Sigmoid colon (tissue), 6 donors: ENCODE measurements at regions not wholly inside any gene's neighbourhood (a gene's known extent, or its start where the extent isn't known, plus 50 kb on each side); places are given as distances from the start of the nearest gene placed in this dataset.

Source experiments
- DNase-seq: peaks from one replicate; pipeline ENCODE4 v3.0.0-alpha.2; 2019
- H3K27ac ChIP-seq, 4 donors: fragments of 200-600 bp; sonication (generic); one replicate each; pipeline ENCODE4 v1.5.1; 2016 to 2019; ENCODE audit warnings: mild to moderate bottlenecking in 1 of 4
- H3K27me3 ChIP-seq, 3 donors: fragments of 200-600 bp; sonication (generic); one replicate each; pipeline ENCODE4 v1.5.1; 2019; ENCODE audit warnings: mild to moderate bottlenecking in 1 of 3
- H3K36me3 ChIP-seq, 4 donors: fragments of 200-600 bp; sonication (generic); one replicate each; pipeline ENCODE4 v1.5.1; 2016 to 2019
- H3K4me1 ChIP-seq, 4 donors: fragments of 200-600 bp; sonication (generic); one replicate each; pipeline ENCODE4 v1.5.1; 2017 to 2019
- H3K4me3 ChIP-seq, 4 donors: fragments of 200-600 bp; sonication (generic); one replicate each; pipeline ENCODE4 v1.5.1; 2017 to 2019; ENCODE audit warnings: mild to moderate bottlenecking in 2 of 4, moderate library complexity in 1 of 4
- H3K9me3 ChIP-seq, 4 donors: fragments of 200-600 bp in 3 of 4; sonication (generic) in 3 of 4; one replicate each; pipeline versions ENCODE4 v1.5.1 to v1.6.1; 2013 to 2019
- EP300 ChIP-seq, 4 donors: sonication (generic); formaldehyde crosslinking; IDR thresholded peaks; one replicate each; pipeline ENCODE4 v1.6.1; 2017; ENCODE audit warnings: antibody characterized with exemption in 4 of 4
- POLR2A ChIP-seq, 2 donors: fragments of 450-650 bp; IDR thresholded peaks; one replicate each; pipeline ENCODE4 v1.6.1; 2016; ENCODE audit warnings: antibody characterized with exemption in 2 of 2, mild to moderate bottlenecking in 2 of 2, moderate library complexity in 2 of 2
- POLR2AphosphoS5 ChIP-seq, 4 donors: sonication (generic); formaldehyde crosslinking; IDR thresholded peaks; one replicate each; pipeline ENCODE4 v1.6.1; 2017; ENCODE audit warnings: antibody characterized with exemption in 4 of 4
- WGBS, 2 donors: extraction: QIAGEN DNeasy Blood & Tissue Kit; methylation state at CpG; one replicate each; pipeline ENCODE4 v1.1.7; 2013; 5-methylcytosine and 5-hydroxymethylcytosine counted together
- intact Hi-C: fragments of 100-400 bp; cut with DNase I; formaldehyde crosslinking; loops from one replicate; pipeline ENCODE4 v1.15.1; 2023
- TF ChIP-seq, protein P1 (sequence below), 4 experiments: fragments of 450-650 bp in 3 of 4; fragments of 200-600 bp in 1 of 4; IDR thresholded peaks; one replicate each; pipeline ENCODE4 v1.5.1; 2016 to 2019; ENCODE audit warnings: antibody characterized with exemption in 4 of 4, mild to moderate bottlenecking in 3 of 4, moderate library complexity in 2 of 4
- donor health status: healthy with polysubstance abuse.
- donor health status: healthy.

DNA sequence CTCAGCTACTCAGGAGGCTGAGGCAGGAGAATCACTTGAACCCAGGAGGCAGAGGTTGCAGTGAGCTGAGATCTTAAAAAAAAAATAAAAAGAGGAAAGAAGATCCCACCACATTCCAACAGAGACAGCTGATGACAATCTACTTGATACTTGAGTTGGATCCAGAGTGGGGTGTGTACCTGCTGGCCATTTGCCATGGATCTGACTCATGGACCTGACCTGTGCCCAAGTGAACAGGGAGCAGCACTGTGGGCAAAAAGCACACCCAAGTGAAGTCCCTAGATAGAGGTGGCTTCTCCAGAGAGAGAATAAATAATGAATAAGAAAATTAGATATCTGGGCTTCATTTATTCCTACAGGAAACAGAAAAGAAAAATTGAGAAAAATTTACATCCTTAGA lies 81.2 kb upstream of the MIER3 start:
- Histone ChIP-seq H3K4me3 (no peak overlapping the region), H3K4me1 (no peaks in the 10 kb centered on the region), H3K27me3 (no peaks in the 10 kb centered on the region), H3K27ac (no peak overlapping the region), H3K36me3 (no peaks in the 10 kb centered on the region), H3K9me3 (no peaks in the 10 kb centered on the region)
- no peak for DNase-seq
- intact Hi-C loops: no loop called here
- TF ChIP-seq POLR2AphosphoS5 (IDR thresholded peaks at IDR 0.05) (no peak), POLR2A (IDR thresholded peaks at IDR 0.05) (no peak), EP300 (IDR thresholded peaks at IDR 0.05) (no peak)
- TF ChIP-seq, protein P1, sequence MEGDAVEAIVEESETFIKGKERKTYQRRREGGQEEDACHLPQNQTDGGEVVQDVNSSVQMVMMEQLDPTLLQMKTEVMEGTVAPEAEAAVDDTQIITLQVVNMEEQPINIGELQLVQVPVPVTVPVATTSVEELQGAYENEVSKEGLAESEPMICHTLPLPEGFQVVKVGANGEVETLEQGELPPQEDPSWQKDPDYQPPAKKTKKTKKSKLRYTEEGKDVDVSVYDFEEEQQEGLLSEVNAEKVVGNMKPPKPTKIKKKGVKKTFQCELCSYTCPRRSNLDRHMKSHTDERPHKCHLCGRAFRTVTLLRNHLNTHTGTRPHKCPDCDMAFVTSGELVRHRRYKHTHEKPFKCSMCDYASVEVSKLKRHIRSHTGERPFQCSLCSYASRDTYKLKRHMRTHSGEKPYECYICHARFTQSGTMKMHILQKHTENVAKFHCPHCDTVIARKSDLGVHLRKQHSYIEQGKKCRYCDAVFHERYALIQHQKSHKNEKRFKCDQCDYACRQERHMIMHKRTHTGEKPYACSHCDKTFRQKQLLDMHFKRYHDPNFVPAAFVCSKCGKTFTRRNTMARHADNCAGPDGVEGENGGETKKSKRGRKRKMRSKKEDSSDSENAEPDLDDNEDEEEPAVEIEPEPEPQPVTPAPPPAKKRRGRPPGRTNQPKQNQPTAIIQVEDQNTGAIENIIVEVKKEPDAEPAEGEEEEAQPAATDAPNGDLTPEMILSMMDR (IDR thresholded peaks at IDR 0.05): no peak

DNA sequence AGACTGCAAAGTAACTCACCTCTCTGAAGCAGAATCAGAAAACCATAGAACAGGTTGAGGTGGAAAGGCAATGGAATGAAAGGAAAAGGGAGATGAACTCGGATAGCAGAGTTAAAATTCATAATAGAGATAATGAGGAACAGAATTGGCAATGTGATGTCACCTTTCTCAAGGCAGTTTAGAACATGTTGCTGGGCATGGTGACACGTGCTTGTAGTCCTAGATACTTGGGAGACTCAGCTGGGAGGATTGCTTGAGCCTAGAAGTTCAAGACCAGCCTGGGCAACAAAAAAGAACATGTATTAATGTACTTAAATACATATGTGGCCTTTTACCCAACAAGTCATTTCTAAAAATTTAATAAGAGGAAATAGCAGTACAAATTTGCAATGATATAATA lies 81.6 kb upstream of the MIER3 start:
- no peaks in the 10 kb centered on the region for H3K4me1 ChIP-seq
- H3K4me3 ChIP-seq: no peak overlapping the region
- DNase-seq: no peak
- H3K9me3 ChIP-seq: no peaks in the 10 kb centered on the region
- no peak for TF ChIP-seq POLR2AphosphoS5 (IDR thresholded peaks at IDR 0.05)
- no peak for TF ChIP-seq EP300 (IDR thresholded peaks at IDR 0.05)
- TF ChIP-seq POLR2A (IDR thresholded peaks at IDR 0.05): no peak
- TF ChIP-seq, protein P1 (IDR thresholded peaks at IDR 0.05): no peak
- intact Hi-C loops: no loop called here
- no peaks in the 10 kb centered on the region for H3K27me3 ChIP-seq
- no peaks in the 10 kb centered on the region for H3K36me3 ChIP-seq
- 77 to 82% methylated on average over 2 of the region's 2 CpGs for WGBS, 2 donors
- no peak overlapping the region for H3K27ac ChIP-seq

DNA sequence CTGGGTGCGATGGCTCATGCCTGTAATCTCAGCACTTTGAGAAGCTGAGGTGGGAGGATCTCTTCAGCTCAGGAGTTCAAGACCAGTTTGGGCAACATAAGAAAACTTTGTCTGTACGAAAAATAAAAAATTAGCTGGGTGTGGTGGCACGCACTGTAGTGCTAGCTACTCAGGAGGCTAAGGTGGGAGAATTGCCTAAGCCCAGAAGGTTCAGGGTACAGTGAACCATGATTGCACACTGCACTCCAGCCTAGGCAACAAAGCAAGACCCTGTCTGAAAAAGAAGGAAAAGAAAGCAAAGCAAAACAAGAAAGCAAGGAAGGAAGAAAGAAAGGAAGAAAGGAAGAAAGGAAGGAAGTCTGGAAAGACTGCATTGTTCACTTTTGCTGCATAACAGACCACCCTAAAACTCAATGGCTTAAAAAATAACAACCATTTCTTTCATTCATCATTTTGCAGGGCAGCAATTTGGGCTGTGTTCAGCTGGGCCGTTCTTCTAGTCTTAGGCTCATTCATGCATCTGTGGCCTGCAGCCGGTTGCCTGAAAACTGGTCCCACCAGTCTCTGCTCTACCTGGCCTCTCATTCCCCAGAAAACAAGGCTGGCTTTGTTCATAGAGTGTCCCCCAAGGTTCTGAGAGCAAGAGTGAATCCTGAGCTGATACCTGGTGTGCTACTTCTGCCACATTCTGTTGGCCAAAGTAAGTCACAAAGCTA lies 82.4 kb upstream of the MIER3 start:
- WGBS, 2 donors: 59 to 90% methylated on average over 5 of the region's 5 CpGs
- Histone ChIP-seq H3K9me3 (no peaks in the 10 kb centered on the region), H3K4me3 (no peak overlapping the region), H3K27ac (no peak overlapping the region), H3K4me1 (no peaks in the 10 kb centered on the region), H3K36me3 (no peaks in the 10 kb centered on the region), H3K27me3 (no peaks in the 10 kb centered on the region)
- intact Hi-C loops: no loop called here
- DNase-seq: no peak
- TF ChIP-seq POLR2A (IDR thresholded peaks at IDR 0.05) (no peak), POLR2AphosphoS5 (IDR thresholded peaks at IDR 0.05) (no peak), EP300 (IDR thresholded peaks at IDR 0.05) (no peak)
- TF ChIP-seq, protein P1 (IDR thresholded peaks at IDR 0.05): no peak

DNA sequence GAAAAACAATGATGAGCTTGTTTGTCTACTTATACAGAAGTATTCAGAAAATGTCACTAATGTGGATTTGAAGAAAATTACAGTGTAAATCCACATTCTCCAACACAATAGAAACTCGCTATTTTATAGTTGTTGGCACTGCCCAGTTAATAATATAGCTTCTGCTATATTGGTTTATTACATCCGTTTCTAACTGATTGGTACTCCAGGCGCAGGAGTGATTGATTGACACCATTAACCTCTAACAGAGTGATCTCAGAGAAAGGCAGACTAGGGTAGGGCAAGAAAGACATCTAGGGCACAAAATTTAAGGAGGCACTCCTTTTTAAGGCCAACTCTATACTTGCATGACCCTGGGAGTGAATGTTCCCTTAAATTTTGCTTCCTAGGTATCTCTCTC lies 84.0 kb upstream of the MIER3 start:
- Histone ChIP-seq H3K27me3 (no peaks in the 10 kb centered on the region), H3K9me3 (no peaks in the 10 kb centered on the region), H3K4me3 (no peak overlapping the region), H3K27ac (no peak overlapping the region), H3K36me3 (no peaks in the 10 kb centered on the region), H3K4me1 (no peaks in the 10 kb centered on the region)
- WGBS, 2 donors: 20 to 67% methylated on average over 3 of the region's 3 CpGs
- TF ChIP-seq EP300 (IDR thresholded peaks at IDR 0.05) (no peak), POLR2AphosphoS5 (IDR thresholded peaks at IDR 0.05) (no peak), POLR2A (IDR thresholded peaks at IDR 0.05) (no peak)
- TF ChIP-seq, protein P1 (IDR thresholded peaks at IDR 0.05): no peak
- intact Hi-C loops: no loop called here
- DNase-seq: no peak

DNA sequence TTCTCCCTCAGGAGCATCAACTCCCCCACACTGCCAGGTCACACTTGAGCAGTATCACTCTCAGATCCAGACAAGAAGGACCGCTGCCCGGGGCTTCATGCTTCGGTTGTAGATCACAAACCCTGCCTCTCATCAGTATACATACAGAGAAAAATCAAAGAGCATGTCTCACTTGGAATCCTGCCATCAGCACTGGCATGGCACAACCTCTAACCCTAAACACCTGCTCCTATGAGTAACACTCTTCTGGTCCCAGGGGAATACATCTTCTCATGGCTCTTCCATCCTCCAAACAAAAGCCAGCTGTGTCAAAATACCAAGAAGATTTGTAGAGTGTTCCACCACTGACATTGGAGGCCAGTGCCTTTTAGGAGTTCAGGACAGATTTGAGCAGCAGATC lies 84.8 kb upstream of the MIER3 start:
- 73 to 82% methylated on average over 3 of the region's 3 CpGs for WGBS, 2 donors
- TF ChIP-seq EP300 (IDR thresholded peaks at IDR 0.05) (no peak), POLR2A (IDR thresholded peaks at IDR 0.05) (no peak), POLR2AphosphoS5 (IDR thresholded peaks at IDR 0.05) (no peak)
- TF ChIP-seq, protein P1 (IDR thresholded peaks at IDR 0.05): no peak
- intact Hi-C loops: no loop called here

More for the DNA sequence above, 84.8 kb upstream of the MIER3 start:
- Histone ChIP-seq H3K27ac (no peak overlapping the region), H3K9me3 (no peaks in the 10 kb centered on the region), H3K27me3 (no peaks in the 10 kb centered on the region), H3K36me3 (no peaks in the 10 kb centered on the region), H3K4me3 (no peak overlapping the region), H3K4me1 (no peaks in the 10 kb centered on the region)
- no peak for DNase-seq
